GM19397 (cell line): ENCODE measurements at regions not wholly inside any gene's neighbourhood (a gene's known extent, or its start where the extent isn't known, plus 50 kb on each side); places are given as distances from the start of the nearest gene placed in this dataset.

ENCODE experiments used
- ATAC-seq: cut with Tn5 transposase; IDR thresholded peaks from one replicate; pipeline ENCODE4 v1.9.1; 2021; ENCODE audit warnings: mild to moderate bottlenecking, moderate library complexity; ENCODE audit not compliant: unreplicated experiment

GRCh38 chr20:21901470-21902275 lies 196.2 kb downstream of the PAX1 start:
- no peak for ATAC-seq

DNA sequence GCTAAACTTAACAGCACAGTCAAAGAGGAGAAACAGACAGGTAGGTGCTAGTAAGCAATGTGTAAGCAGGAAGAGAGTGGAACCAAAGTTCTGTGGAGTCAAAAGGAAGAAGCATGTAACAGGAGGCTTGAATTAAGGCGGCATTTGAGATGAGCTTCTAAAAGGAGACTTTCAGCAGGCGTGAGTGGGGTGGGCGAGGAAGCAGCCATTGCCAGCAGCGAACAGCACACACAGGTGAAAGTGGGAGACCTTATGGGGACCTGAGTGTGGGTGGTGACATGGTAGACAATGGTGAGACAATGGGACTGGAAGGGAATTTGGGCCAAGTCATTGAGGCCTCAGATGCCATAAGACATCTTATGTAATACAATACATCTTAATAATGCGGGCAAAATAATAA lies 195.0 kb downstream of the PAX1 start:
- no peak for ATAC-seq

GRCh38 chr20:21874921-21875320 lies 169.5 kb downstream of the PAX1 start:
- ATAC-seq: no peak

- ATAC-seq: no peak
Measured at GRCh38 chr20:21874127-21874526, 168.7 kb downstream of the PAX1 start.

DNA sequence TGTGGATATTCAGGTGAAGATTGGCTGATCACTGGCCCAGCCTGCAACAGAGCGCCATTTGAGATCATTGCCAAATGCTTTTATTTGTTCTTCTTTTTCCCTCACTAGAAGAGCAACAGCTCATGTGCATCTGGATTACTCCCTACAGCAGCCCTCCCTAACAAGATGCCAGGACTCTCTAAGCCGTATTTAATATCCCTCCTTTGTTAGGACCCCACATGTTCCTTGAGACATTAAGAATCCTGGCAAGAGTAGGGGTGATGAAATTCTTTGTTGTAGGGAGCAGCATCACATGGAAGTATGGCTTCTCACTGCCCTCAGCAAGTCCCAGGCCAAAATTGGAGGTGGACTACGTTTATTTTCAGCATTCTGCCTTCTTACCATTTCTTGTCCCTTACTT lies 167.8 kb downstream of the PAX1 start:
- ATAC-seq: no peak

- ATAC-seq: no peak
Measured at GRCh38 chr20:21867811-21868210, 162.3 kb downstream of the PAX1 start.

- no peak for ATAC-seq
Measured at GRCh38 chr20:21867353-21867752, 161.9 kb downstream of the PAX1 start.

- no peak for ATAC-seq
Measured at GRCh38 chr20:21862956-21863355, 157.5 kb downstream of the PAX1 start.

GRCh38 chr20:21862259-21862946 lies 156.9 kb downstream of the PAX1 start:
- no peak for ATAC-seq

GRCh38 chr20:21840991-21841390 lies 135.5 kb downstream of the PAX1 start:
- ATAC-seq: no peak

DNA sequence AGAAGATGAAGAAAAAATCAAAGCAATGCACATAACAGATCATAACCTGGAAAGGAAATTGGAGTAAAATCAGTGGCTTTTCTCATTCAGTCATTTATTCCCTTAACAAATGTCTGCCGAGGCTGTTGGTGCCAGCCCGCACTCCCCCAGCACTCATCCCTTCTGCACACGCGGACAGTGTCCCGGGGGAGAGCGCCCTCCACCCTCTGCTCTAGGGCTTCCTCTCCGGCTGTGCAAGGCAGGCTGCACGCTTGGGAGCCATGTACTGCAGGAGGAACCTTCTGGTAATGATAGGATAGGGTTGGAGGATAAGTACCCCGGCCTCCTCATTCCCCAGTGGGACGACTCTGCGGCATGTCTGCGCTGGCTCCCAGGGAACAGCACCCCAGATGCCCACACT lies 134.5 kb downstream of the PAX1 start:
- no peak for ATAC-seq

GRCh38 chr20:21836346-21836745 lies 130.9 kb downstream of the PAX1 start:
- ATAC-seq: no peak

DNA sequence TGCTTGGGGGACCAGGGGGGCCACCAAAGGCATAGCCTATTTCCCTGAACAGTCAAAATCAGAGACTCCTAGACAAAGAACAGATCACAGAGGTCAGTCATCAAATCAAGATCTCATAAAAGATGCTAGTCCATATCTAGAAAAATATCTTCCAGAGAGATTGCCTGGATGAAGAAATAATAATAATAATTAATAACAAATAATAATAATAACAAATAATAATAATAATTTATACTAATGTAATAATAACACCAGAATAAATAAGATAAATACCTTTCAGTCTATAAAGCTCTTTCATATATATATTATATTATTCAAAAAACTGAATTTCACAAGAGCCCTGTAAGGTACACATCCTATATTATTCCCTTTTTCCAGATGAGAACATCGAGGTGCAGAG lies 129.6 kb downstream of the PAX1 start:
- ATAC-seq: no peak

DNA sequence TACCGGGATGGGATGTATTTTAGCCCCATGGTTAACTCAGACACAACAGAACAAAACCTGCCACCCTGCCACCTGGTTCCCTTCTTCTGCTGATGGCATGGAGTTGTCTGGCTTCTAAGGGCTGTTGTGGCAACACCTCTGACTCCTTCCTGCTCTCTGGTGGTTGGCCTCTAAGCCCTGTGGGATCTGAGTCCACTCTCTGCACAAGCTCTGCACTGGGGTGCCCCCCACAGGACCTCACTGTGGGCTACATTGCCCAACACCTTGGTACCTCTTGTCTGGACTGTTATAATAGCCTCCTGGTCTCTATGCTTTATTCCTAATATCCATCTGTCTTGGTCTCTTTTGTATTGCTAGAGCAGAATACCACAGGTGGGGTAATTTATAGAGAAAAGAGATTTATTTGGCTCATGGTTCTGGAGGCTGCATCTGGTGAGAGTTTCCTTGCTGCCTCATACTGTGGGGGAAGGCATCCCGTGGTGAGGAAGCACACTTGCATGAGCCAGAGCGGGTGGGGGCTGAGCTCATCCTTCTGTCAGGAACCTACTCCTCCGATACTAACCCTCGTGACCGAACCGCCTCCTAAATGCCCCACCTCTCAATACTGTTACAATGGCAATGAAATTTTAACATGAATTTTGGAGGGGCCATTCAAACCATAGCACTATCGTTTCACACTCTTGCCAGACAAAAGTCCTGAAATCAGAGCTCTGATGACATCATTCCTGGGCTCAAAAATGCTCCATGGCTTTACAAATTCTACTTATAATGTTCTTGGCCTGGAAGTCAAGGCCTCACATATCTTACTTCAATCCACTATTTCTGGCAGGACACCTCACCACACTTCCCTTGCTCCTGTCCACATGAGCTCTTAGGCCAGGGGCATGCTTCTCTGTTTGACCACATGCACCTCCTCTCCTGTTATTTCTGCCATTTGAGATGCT lies 127.2 kb downstream of the PAX1 start:
- ATAC-seq: no peak

DNA sequence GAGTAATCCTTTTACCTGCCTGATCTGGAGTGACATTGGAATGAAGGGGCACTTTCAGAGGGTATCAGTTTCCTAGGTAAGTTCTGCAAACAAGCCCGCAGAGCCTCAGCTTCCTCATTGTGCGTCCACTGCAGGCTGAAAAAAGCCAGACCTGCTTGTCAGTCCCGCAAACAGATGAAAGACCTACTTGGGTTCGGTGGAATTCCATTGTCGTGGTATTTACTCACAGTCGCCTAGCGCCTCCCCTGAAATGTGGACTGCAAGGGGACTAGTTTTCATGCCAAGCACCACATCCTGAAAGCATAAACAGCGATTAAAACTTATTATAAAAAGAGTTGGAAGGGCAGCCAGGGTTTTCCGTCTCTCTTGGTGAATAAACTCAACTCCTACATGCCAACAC lies 121.5 kb downstream of the PAX1 start:
- ATAC-seq: no peak

DNA sequence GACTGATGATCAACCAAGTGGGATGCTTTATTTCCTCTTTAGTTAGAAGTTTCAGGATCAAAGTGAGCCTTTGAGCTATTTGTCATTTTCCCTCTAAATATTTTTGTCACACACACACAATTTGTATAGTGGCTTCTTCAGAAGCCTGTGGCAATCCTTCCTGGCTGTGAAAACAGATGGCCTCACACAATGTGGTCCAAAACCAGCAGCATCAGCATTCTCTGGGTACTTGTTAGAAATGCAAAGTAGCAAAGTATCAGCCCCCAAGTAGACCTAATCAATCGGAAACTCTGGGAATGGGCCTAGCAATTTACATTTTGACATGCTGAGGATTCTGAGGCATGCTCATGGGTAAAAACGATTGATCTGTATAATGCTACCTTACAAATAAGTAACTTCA lies 115.9 kb downstream of the PAX1 start:
- no peak for ATAC-seq

- ATAC-seq: no peak
Measured at GRCh38 chr20:21820688-21821087, 115.2 kb downstream of the PAX1 start.

GRCh38 chr20:21820045-21820444 lies 114.6 kb downstream of the PAX1 start:
- ATAC-seq: no peak

DNA sequence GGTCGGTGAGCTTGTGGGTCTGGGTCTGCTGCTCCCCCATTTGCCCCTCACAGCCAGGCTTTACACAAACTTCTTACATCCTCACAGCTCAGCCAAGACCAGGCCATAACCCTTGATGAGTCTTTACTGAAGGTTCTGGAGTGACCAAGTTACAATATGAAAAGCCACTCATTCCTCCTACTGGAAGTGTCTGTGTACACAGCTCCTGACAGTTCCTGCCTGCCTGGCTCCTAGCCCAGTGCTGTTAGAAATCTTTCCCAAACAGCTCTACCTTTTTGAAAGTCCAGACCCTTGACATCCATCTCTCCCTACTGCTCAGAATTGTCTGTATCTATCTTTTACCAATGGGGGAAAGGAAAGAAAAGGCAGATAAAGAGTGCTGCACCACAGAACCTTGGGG lies 106.9 kb downstream of the PAX1 start:
- ATAC-seq: no peak

DNA sequence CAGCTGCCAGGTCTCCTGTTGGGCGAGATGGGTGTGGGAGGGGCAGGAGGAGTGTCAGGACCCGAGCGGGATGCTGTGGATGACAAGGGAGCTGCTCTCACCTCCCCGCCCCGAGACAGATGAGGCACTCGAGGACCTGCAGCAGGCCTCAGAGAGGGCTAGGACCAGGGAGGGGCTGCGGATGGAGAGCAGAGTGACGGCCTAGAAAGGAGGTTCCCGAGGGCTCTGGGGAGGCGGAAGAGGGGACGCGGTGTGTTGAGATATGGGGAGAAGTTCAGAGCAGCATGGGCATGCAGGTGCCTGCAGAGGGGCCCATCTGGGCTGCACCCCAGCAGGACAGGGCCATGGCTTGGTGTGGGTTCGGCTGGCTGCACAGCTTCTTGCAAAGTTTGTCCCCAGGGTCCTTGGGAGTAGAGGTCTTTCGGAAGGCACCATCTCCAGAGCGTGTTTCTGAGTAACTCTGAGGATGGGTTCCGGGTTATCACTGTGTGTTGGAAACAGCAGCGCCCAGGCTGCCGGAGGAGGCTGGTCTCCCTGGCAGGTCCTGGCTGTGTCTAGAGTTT lies 104.6 kb downstream of the PAX1 start:
- ATAC-seq: no peak
